GM23338 (cell line): ENCODE measurements at regions not wholly inside any gene's neighbourhood (a gene's known extent, or its start where the extent isn't known, plus 50 kb on each side); places are given as distances from the start of the nearest gene placed in this dataset.

Experiments
- ATAC-seq: fragments of 200-7000 bp; cut with Tn5 transposase; 3 replicates; pipeline ENCODE4 v1.9.1; 2020
- DNase-seq: peaks from one replicate; pipeline ENCODE4 v3.0.0-alpha.2; 2015; ENCODE audit warnings: low spot score
- H2AFZ ChIP-seq: fragments of 200-600 bp; sonication (generic); 2 replicates; pipeline ENCODE4 v1.8.0; 2016; ENCODE audit warnings: antibody characterized with exemption, mild to moderate bottlenecking, moderate library complexity
- H3F3A ChIP-seq: fragments of 200-600 bp; sonication (generic); replicated peaks from 2 replicates; pipeline ENCODE4 v1.8.0; 2017; ENCODE audit warnings: antibody characterized with exemption, mixed run types, low read depth
- H3K27ac ChIP-seq: fragments of 200-600 bp; sonication (generic); 2 replicates; pipeline ENCODE4 v1.6.1; 2016; ENCODE audit warnings: low read depth
- H3K27me3 ChIP-seq: fragments of 200-600 bp; sonication (generic); 2 replicates; pipeline ENCODE4 v1.8.0; 2016; ENCODE audit warnings: mild to moderate bottlenecking, mixed run types, moderate library complexity; ENCODE audit not compliant: insufficient read depth
- H3K36me3 ChIP-seq: fragments of 200-600 bp; sonication (generic); 2 replicates; pipeline ENCODE4 v1.8.0; 2016; ENCODE audit warnings: mild to moderate bottlenecking; ENCODE audit not compliant: insufficient read depth
- H3K4me1 ChIP-seq: fragments of 200-600 bp; sonication (generic); 2 replicates; pipeline ENCODE4 v1.8.0; 2016; ENCODE audit warnings: mild to moderate bottlenecking, moderate library complexity; ENCODE audit not compliant: insufficient read depth
- H3K4me2 ChIP-seq: fragments of 200-600 bp; sonication (generic); 2 replicates; pipeline ENCODE4 v1.7.1; 2017; ENCODE audit warnings: mixed run types
- H3K4me3 ChIP-seq: fragments of 200-600 bp; sonication (generic); 2 replicates; pipeline ENCODE4 v1.6.1; 2016; ENCODE audit warnings: mixed run types
- H3K79me2 ChIP-seq: fragments of 200-600 bp; sonication (generic); replicated peaks from 2 replicates; pipeline ENCODE4 v1.8.0; 2017; ENCODE audit warnings: mild to moderate bottlenecking; ENCODE audit not compliant: insufficient read depth
- H3K9me2 ChIP-seq: fragments of 200-600 bp; sonication (generic); 2 replicates; pipeline ENCODE4 v1.8.0; 2017; ENCODE audit not compliant: insufficient read depth
- H4K20me1 ChIP-seq: fragments of 200-600 bp; sonication (generic); replicated peaks from 2 replicates; pipeline ENCODE4 v1.8.0; 2017; ENCODE audit warnings: mild to moderate bottlenecking; ENCODE audit not compliant: insufficient read depth
- H3K27ac Mint-ChIP-seq: 2 replicates; pipeline ENCODE4 v1.8.0; 2020; ENCODE audit warnings: inconsistent platforms, mild to moderate bottlenecking, moderate library complexity, mixed read lengths
- H3K27me3 Mint-ChIP-seq: 3 replicates; pipeline ENCODE4 v1.8.0; 2022; ENCODE audit warnings: low read depth, mild to moderate bottlenecking, moderate library complexity, mixed read lengths, inconsistent platforms; ENCODE audit not compliant: insufficient read depth, poor library complexity
- H3K36me3 Mint-ChIP-seq: 3 replicates; pipeline ENCODE4 v1.8.0; 2021; ENCODE audit warnings: low read depth, mild to moderate bottlenecking, inconsistent platforms, moderate library complexity, mixed read lengths
- H3K4me1 Mint-ChIP-seq: 3 replicates; pipeline ENCODE4 v1.8.0; 2020; ENCODE audit warnings: mild to moderate bottlenecking, inconsistent platforms, mixed read lengths
- H3K4me3 Mint-ChIP-seq: 3 replicates; pipeline ENCODE4 v1.8.0; 2021; ENCODE audit warnings: moderate library complexity, mild to moderate bottlenecking, inconsistent platforms, mixed read lengths
- H3K9me3 Mint-ChIP-seq: 3 replicates; pipeline ENCODE4 v1.8.0; 2020; ENCODE audit warnings: moderate library complexity, mild to moderate bottlenecking, inconsistent platforms, mixed read lengths
- EZH2 ChIP-seq: fragments of 200-600 bp; sonication (generic); IDR thresholded peaks from one replicate; pipeline ENCODE4 v1.8.0; 2017; ENCODE audit warnings: antibody characterized with exemption, mild to moderate bottlenecking, low read depth; ENCODE audit not compliant: unreplicated experiment
- EZH2phosphoT487 ChIP-seq: fragments of 200-600 bp; sonication (generic); IDR thresholded peaks from one replicate; pipeline ENCODE4 v1.8.1; 2018; ENCODE audit warnings: antibody characterized with exemption; ENCODE audit not compliant: unreplicated experiment
- NANOG ChIP-seq: IDR thresholded peaks from 2 replicates; pipeline ENCODE4 v1.6.1; 2016; ENCODE audit warnings: antibody characterized with exemption, borderline replicate concordance
- POLR2AphosphoS5 ChIP-seq: IDR thresholded peaks from 2 replicates; pipeline ENCODE4 v1.6.1; 2016; ENCODE audit warnings: antibody characterized with exemption, low read depth
- ZNF114 ChIP-seq: fragments of 250-450 bp; sonication (Bioruptor Pico); IDR thresholded peaks from 2 replicates; pipeline ENCODE4 v1.5.0; 2020; ENCODE audit warnings: mild to moderate bottlenecking, moderate library complexity
- ZNF331 ChIP-seq: fragments of 250-450 bp; sonication (Bioruptor Pico); IDR thresholded peaks from 2 replicates; pipeline ENCODE4 v1.5.0; 2020; ENCODE audit warnings: low read depth, mild to moderate bottlenecking, moderate library complexity
- TF ChIP-seq, protein P1 (sequence below): IDR thresholded peaks from 2 replicates; pipeline ENCODE4 v1.6.1; 2016; ENCODE audit warnings: antibody characterized with exemption
- TF ChIP-seq, protein P2 (sequence below), 2 experiments: fragments of 200-600 bp in 1 of 2; sonication (generic) in 1 of 2; conservative IDR thresholded peaks; 2 replicates each; pipeline versions ENCODE4 v1.5.1 to v1.6.1; 2016 to 2017; ENCODE audit warnings: antibody characterized with exemption in 2 of 2, low read depth in 2 of 2, mild to moderate bottlenecking in 2 of 2, moderate library complexity in 1 of 2
- TF ChIP-seq, protein P3 (sequence below): IDR thresholded peaks from one replicate; pipeline ENCODE4 v1.6.1; 2018; ENCODE audit warnings: antibody characterized with exemption; ENCODE audit not compliant: unreplicated experiment

DNA sequence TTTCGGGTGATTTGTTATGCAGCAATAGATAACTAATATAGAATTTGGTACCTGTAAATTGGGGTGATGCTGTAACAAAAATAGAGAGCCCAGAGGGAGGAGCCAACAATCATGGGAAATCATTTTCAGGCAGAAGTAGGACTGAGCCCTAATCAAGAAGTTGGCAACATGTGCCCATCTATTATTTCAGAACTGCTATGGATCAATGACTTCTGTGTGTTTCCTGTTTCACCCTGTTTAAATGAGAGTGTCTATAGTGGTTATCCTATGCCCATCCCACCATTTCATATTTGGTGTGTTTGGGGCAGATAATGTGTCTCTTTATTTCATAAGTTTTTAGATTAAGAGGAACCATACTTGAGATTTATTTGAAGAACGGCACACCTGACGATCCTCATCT lies 330.8 kb upstream of the CITED2 start:
- Histone ChIP-seq H3K27me3 (no peaks in the 10 kb centered on the region), H3F3A (no peaks in the 10 kb centered on the region), H3K36me3 (no peaks in the 10 kb centered on the region), H3K4me2 (no peak overlapping the region), H3K79me2 (no peaks in the 10 kb centered on the region), H4K20me1 (no peaks in the 10 kb centered on the region), H3K9me2 (peaks cover 15% of the 10 kb centered on the region; the same call in 1 of the 2 replicates), H2AFZ (no peak overlapping the region), H3K4me1 (no peaks in the 10 kb centered on the region), H3K4me3 (no peak overlapping the region), H3K27ac (no peak overlapping the region)
- no peaks in the 10 kb centered on the region; the same call in 2 of the 3 replicates for H3K9me3 Mint-ChIP-seq
- no peak for DNase-seq
- peaks cover 2% of the 10 kb centered on the region for H3K27me3 Mint-ChIP-seq
- H3K36me3 Mint-ChIP-seq, result no peaks in the 10 kb centered on the region
- no peak for ATAC-seq
- TF ChIP-seq ZNF331 (no peak), EZH2 (no peak), NANOG (no peak)
- TF ChIP-seq, protein P1, sequence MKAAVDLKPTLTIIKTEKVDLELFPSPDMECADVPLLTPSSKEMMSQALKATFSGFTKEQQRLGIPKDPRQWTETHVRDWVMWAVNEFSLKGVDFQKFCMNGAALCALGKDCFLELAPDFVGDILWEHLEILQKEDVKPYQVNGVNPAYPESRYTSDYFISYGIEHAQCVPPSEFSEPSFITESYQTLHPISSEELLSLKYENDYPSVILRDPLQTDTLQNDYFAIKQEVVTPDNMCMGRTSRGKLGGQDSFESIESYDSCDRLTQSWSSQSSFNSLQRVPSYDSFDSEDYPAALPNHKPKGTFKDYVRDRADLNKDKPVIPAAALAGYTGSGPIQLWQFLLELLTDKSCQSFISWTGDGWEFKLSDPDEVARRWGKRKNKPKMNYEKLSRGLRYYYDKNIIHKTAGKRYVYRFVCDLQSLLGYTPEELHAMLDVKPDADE, result no peak
- TF ChIP-seq, protein P2, sequence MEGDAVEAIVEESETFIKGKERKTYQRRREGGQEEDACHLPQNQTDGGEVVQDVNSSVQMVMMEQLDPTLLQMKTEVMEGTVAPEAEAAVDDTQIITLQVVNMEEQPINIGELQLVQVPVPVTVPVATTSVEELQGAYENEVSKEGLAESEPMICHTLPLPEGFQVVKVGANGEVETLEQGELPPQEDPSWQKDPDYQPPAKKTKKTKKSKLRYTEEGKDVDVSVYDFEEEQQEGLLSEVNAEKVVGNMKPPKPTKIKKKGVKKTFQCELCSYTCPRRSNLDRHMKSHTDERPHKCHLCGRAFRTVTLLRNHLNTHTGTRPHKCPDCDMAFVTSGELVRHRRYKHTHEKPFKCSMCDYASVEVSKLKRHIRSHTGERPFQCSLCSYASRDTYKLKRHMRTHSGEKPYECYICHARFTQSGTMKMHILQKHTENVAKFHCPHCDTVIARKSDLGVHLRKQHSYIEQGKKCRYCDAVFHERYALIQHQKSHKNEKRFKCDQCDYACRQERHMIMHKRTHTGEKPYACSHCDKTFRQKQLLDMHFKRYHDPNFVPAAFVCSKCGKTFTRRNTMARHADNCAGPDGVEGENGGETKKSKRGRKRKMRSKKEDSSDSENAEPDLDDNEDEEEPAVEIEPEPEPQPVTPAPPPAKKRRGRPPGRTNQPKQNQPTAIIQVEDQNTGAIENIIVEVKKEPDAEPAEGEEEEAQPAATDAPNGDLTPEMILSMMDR (conservative IDR thresholded peaks at IDR 0.05; ENCODE audit: low read depth in 2 of 2), result no peak
- H3K4me1 Mint-ChIP-seq, result no peaks in the 10 kb centered on the region
- H3K4me3 Mint-ChIP-seq, result no peak overlapping the region
- H3K27ac Mint-ChIP-seq, result no peak overlapping the region

DNA sequence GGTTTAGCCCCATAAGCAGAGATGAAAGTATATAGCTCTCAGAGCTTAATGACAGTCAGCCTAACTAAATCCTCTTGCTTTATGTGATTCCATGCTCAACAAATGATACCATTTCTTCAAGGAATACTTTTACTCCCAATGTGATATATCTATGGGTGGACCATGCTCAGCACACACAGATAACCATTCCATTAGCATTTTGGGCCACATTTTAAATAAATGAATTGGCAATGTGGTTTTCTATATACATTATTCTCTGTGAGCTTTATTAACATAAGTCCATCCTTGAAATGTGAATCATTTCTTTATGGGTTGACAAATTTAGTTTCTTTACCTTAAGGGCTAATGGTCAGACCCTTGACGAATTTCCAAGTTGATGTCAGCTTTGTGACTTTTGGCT lies 329.3 kb upstream of the CITED2 start:
- Histone ChIP-seq H3K27me3 (no peaks in the 10 kb centered on the region), H3K36me3 (no peaks in the 10 kb centered on the region), H3K4me3 (no peak overlapping the region), H3F3A (no peaks in the 10 kb centered on the region), H3K27ac (no peak overlapping the region), H2AFZ (no peak overlapping the region), H4K20me1 (no peaks in the 10 kb centered on the region), H3K79me2 (no peaks in the 10 kb centered on the region), H3K4me2 (no peak overlapping the region), H3K9me2 (peaks cover 15% of the 10 kb centered on the region; the same call in 1 of the 2 replicates), H3K4me1 (no peaks in the 10 kb centered on the region)
- no peak overlapping the region for H3K4me3 Mint-ChIP-seq
- no peak for ATAC-seq
- TF ChIP-seq, protein P2 (conservative IDR thresholded peaks at IDR 0.05; ENCODE audit: low read depth in 2 of 2), result no peak
- TF ChIP-seq ZNF114 (CRISPR knock-in tag) (no peak), EZH2phosphoT487 (no peak), POLR2AphosphoS5 (no peak)
- TF ChIP-seq, protein P1, result no peak
- TF ChIP-seq, protein P3, sequence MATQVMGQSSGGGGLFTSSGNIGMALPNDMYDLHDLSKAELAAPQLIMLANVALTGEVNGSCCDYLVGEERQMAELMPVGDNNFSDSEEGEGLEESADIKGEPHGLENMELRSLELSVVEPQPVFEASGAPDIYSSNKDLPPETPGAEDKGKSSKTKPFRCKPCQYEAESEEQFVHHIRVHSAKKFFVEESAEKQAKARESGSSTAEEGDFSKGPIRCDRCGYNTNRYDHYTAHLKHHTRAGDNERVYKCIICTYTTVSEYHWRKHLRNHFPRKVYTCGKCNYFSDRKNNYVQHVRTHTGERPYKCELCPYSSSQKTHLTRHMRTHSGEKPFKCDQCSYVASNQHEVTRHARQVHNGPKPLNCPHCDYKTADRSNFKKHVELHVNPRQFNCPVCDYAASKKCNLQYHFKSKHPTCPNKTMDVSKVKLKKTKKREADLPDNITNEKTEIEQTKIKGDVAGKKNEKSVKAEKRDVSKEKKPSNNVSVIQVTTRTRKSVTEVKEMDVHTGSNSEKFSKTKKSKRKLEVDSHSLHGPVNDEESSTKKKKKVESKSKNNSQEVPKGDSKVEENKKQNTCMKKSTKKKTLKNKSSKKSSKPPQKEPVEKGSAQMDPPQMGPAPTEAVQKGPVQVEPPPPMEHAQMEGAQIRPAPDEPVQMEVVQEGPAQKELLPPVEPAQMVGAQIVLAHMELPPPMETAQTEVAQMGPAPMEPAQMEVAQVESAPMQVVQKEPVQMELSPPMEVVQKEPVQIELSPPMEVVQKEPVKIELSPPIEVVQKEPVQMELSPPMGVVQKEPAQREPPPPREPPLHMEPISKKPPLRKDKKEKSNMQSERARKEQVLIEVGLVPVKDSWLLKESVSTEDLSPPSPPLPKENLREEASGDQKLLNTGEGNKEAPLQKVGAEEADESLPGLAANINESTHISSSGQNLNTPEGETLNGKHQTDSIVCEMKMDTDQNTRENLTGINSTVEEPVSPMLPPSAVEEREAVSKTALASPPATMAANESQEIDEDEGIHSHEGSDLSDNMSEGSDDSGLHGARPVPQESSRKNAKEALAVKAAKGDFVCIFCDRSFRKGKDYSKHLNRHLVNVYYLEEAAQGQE, result no peak
- H3K27me3 Mint-ChIP-seq, result peaks cover 2% of the 10 kb centered on the region
- H3K4me1 Mint-ChIP-seq, result no peaks in the 10 kb centered on the region
- H3K36me3 Mint-ChIP-seq, result no peaks in the 10 kb centered on the region; the same call in 2 of the 3 replicates
- H3K9me3 Mint-ChIP-seq, result peaks cover 3% of the 10 kb centered on the region
- DNase-seq, result no peak
- H3K27ac Mint-ChIP-seq, result no peak overlapping the region
